PC-3 (cell line): ENCODE measurements at regions not wholly inside any gene's neighbourhood (a gene's known extent, or its start where the extent isn't known, plus 50 kb on each side); places are given as distances from the start of the nearest gene placed in this dataset.

ENCODE experiments used
- EZH2 ChIP-seq: fragments of 300-600 bp; sonication (generic); IDR thresholded peaks from one replicate; pipeline ENCODE4 v1.6.1; 2017; ENCODE audit warnings: antibody characterized with exemption, mild to moderate bottlenecking, low read length; ENCODE audit not compliant: unreplicated experiment
- TF ChIP-seq, protein P1 (sequence below): fragments of 300-600 bp; sonication (generic); conservative IDR thresholded peaks from 2 replicates; pipeline ENCODE4 v1.5.1; 2017; ENCODE audit warnings: antibody characterized with exemption, low read depth, mild to moderate bottlenecking, low read length

- TF ChIP-seq, protein P1, sequence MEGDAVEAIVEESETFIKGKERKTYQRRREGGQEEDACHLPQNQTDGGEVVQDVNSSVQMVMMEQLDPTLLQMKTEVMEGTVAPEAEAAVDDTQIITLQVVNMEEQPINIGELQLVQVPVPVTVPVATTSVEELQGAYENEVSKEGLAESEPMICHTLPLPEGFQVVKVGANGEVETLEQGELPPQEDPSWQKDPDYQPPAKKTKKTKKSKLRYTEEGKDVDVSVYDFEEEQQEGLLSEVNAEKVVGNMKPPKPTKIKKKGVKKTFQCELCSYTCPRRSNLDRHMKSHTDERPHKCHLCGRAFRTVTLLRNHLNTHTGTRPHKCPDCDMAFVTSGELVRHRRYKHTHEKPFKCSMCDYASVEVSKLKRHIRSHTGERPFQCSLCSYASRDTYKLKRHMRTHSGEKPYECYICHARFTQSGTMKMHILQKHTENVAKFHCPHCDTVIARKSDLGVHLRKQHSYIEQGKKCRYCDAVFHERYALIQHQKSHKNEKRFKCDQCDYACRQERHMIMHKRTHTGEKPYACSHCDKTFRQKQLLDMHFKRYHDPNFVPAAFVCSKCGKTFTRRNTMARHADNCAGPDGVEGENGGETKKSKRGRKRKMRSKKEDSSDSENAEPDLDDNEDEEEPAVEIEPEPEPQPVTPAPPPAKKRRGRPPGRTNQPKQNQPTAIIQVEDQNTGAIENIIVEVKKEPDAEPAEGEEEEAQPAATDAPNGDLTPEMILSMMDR = no peak
- TF ChIP-seq EZH2 = no peak
Observed at GRCh38 chr7:155223021-155223420, 74.7 kb upstream of the INSIG1 start.
